GM12878 (cell line): ENCODE measurements at regions not wholly inside any gene's neighbourhood (a gene's known extent, or its start where the extent isn't known, plus 50 kb on each side); places are given as distances from the start of the nearest gene placed in this dataset.

Experiments
- ATAC-seq: fragments of 200-7000 bp; cut with Tn5 transposase; 3 replicates; pipeline ENCODE4 v1.9.1; 2020; ENCODE audit warnings: mild to moderate bottlenecking, moderate library complexity
- BruUV-seq: library from RNA; stranded (reverse); fragments of 400-500 nt; replicated peaks from 2 replicates; lab custom pipeline; 2021; lab: Mats Ljungman, UMichigan
- CTCF ChIA-PET: fragments of 300-600 bp; sonication (Branson Sonifier 250); formaldehyde crosslinking; extraction: SDS; loops from one replicate; lab custom pipeline; 2021; ENCODE audit warnings: inconsistent platforms; lab: Yijun Ruan, JAX
- POLR2A ChIA-PET: fragments of 350-600 bp; formaldehyde crosslinking; extraction: SDS; loops from one replicate; lab custom pipeline; 2021; ENCODE audit warnings: inconsistent platforms; lab: Charles Lee
- RAD21 ChIA-PET: fragments of 300-600 bp; sonication (Branson Sonifier 250); formaldehyde crosslinking; loops from one replicate; lab custom pipeline; 2023; ENCODE audit warnings: antibody characterized with exemption; ENCODE audit not compliant: unreplicated experiment; lab: Charles Lee
- SMC1A ChIA-PET: fragments of 300-600 bp; sonication (Branson Sonifier 250); formaldehyde crosslinking; loops from one replicate; lab custom pipeline; 2023; ENCODE audit not compliant: unreplicated experiment, uncharacterized antibody; lab: Charles Lee
- DNase-seq: peaks from one replicate; pipeline ENCODE4 v3.0.0-alpha.2; 2011; ENCODE audit warnings: low read depth, low spot score
- FAIRE-seq: peaks from 3 replicates; lab custom pipeline; 2011; peaks lifted over from hg19 to GRCh38; lab: Jason Lieb, UNC
- H2AFZ ChIP-seq: 2 replicates; pipeline ENCODE4 v1.6.0; 2011; ENCODE audit warnings: low read depth, low read length, control low read depth; ENCODE audit not compliant: control insufficient read depth
- H3K27ac ChIP-seq: 2 replicates; pipeline ENCODE4 v1.5.1; 2011; ENCODE audit warnings: control low read depth; ENCODE audit not compliant: control insufficient read depth, insufficient read depth
- H3K27me3 ChIP-seq, 2 experiments: replicated peaks in 1 of 2; 2 replicates each; pipeline versions ENCODE4 v1.6.0 to v1.6.1; 2011; ENCODE audit warnings: low read length in 1 of 2; ENCODE audit not compliant: control insufficient read depth in 2 of 2, insufficient read depth in 2 of 2
- H3K36me3 ChIP-seq, 2 experiments: 2 replicates each; pipeline ENCODE4 v1.5.1; 2011; ENCODE audit warnings: low read length in 1 of 2; ENCODE audit not compliant: control insufficient read depth in 2 of 2, insufficient read depth in 2 of 2
- H3K4me1 ChIP-seq: 2 replicates; pipeline ENCODE4 v1.6.1; 2011; ENCODE audit warnings: mild to moderate bottlenecking, low read length, moderate library complexity, mixed read lengths; ENCODE audit not compliant: control insufficient read depth, insufficient read depth
- H3K4me2 ChIP-seq: 2 replicates; pipeline ENCODE4 v1.6.0; 2011; ENCODE audit warnings: control low read depth; ENCODE audit not compliant: control insufficient read depth, insufficient read depth
- H3K4me3 ChIP-seq: fragments of 200-600 bp; sonication (generic); 2 replicates; pipeline ENCODE4 v1.5.1; 2016
- H3K79me2 ChIP-seq: 2 replicates; pipeline ENCODE4 v1.6.0; 2011; ENCODE audit warnings: low read length; ENCODE audit not compliant: control insufficient read depth, insufficient read depth
- H3K9ac ChIP-seq: 2 replicates; pipeline ENCODE4 v1.8.0; 2011; ENCODE audit warnings: low read length, control low read depth, mixed read lengths; ENCODE audit not compliant: control insufficient read depth, insufficient read depth
- H3K9me3 ChIP-seq: replicated peaks from 3 replicates; pipeline ENCODE4 v1.5.1; 2011; ENCODE audit warnings: mild to moderate bottlenecking, low read length; ENCODE audit not compliant: control insufficient read depth, insufficient read depth
- H4K20me1 ChIP-seq: 2 replicates; pipeline ENCODE4 v1.6.0; 2011; ENCODE audit not compliant: control insufficient read depth, insufficient read depth
- BHLHE40 ChIP-seq, 2 experiments: fragments of 450-650 bp in 1 of 2; IDR thresholded peaks; 2 replicates each; pipeline ENCODE4 v1.6.1; 2011 to 2017; ENCODE audit warnings: low read depth in 2 of 2, borderline replicate concordance in 1 of 2, improper control_type of control experiment in 1 of 2, low read length in 1 of 2, mild to moderate bottlenecking in 1 of 2
- CHD1 ChIP-seq: IDR thresholded peaks from 2 replicates; pipeline ENCODE4 v1.6.1; 2012; ENCODE audit warnings: low read depth, low read length, improper control_type of control experiment
- CHD4 ChIP-seq: fragments of 200-600 bp; sonication (generic); IDR thresholded peaks from 2 replicates; pipeline ENCODE4 v1.6.1; 2016; ENCODE audit warnings: mild to moderate bottlenecking
- EZH2 ChIP-seq: IDR thresholded peaks from 2 replicates; pipeline ENCODE4 v1.6.1; 2012; ENCODE audit warnings: low read depth, mild to moderate bottlenecking, control low read depth, inconsistent platforms, low read length, borderline replicate concordance; ENCODE audit not compliant: control insufficient read depth
- IRF4 ChIP-seq: IDR thresholded peaks from 2 replicates; pipeline ENCODE4 v1.6.1; 2011; ENCODE audit warnings: low read depth, low read length
- LARP7 ChIP-seq: fragments of 450-650 bp; IDR thresholded peaks from 2 replicates; pipeline ENCODE4 v1.6.1; 2017; ENCODE audit warnings: mild to moderate bottlenecking
- POU2F2 ChIP-seq: IDR thresholded peaks from 3 replicates; pipeline ENCODE4 v1.6.1; 2011; ENCODE audit warnings: low read depth, mild to moderate bottlenecking, low read length, borderline replicate concordance
- RB1 ChIP-seq: fragments of 450-650 bp; formaldehyde crosslinking; IDR thresholded peaks from 2 replicates; pipeline ENCODE4 v1.6.1; 2017; ENCODE audit warnings: mild to moderate bottlenecking, borderline replicate concordance
- RELA ChIP-seq: fragments of 450-650 bp; IDR thresholded peaks from 2 replicates; pipeline ENCODE4 v1.8.0; 2014; ENCODE audit warnings: borderline replicate concordance; ENCODE audit not compliant: partially characterized antibody
- SMAD5 ChIP-seq: IDR thresholded peaks from 2 replicates; pipeline ENCODE4 v1.6.1; 2016; ENCODE audit warnings: antibody characterized with exemption, low read depth
- TCF7 ChIP-seq: IDR thresholded peaks from 2 replicates; pipeline ENCODE4 v1.6.1; 2014; ENCODE audit warnings: antibody characterized with exemption, borderline replicate concordance
- YBX1 ChIP-seq: fragments of 450-650 bp; IDR thresholded peaks from 2 replicates; pipeline ENCODE4 v1.6.1; 2016; ENCODE audit warnings: antibody characterized with exemption
- WGBS: methylation state at CpG from one replicate; pipeline ENCODE4 v1.1.6; 2016; ENCODE audit warnings: low lambda C conversion rate; ENCODE audit not compliant: insufficient replicate concordance, insufficient coverage; ENCODE audit errors: missing lambda C conversion rate; 5-methylcytosine and 5-hydroxymethylcytosine counted together
- in situ Hi-C: fragments of 300-500 bp; cut with MboI; formaldehyde crosslinking; loops from 9 replicates; pipeline ENCODE4 v1.14.3; 2018; ENCODE audit warnings: mixed read lengths
- intact Hi-C: fragments of 100-400 bp; cut with micrococcal nuclease; formaldehyde crosslinking; loops from one replicate; pipeline ENCODE4 v1.14.2; 2022; ENCODE audit not compliant: unreplicated experiment
- TF ChIP-seq, protein P1 (sequence below): IDR thresholded peaks from 2 replicates; pipeline ENCODE4 v1.6.1; 2011; ENCODE audit warnings: borderline replicate concordance, low read depth, mild to moderate bottlenecking, moderate library complexity, mixed read lengths, low read length; ENCODE audit not compliant: insufficient read depth; ENCODE audit errors: extremely low read length
- TF ChIP-seq, protein P2 (sequence below): fragments of 450-650 bp; formaldehyde crosslinking; IDR thresholded peaks from 2 replicates; pipeline ENCODE4 v1.4.0; 2020; ENCODE audit warnings: mild to moderate bottlenecking, moderate library complexity

DNA sequence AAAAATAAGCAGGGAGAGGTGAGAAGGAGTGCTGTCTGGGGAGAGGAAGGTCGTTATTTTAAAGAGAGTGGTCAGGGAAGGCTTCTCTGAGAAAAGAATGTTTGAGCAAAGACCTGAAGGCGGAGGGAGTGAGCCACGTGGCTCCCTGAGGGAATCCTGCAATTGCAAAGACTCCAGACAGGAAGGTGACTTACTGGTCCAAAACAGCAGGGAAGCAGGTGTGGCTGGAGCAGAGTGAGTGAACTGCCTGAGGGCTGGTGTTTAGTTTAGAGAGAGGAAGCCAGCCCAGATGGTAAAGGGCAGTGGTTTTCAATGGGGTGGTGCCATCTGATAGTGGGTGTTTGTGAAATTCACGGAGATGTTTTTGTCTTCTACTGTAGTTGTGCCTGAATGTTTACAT, 58.8 kb upstream of the LTA4H start:
- H3K4me3 ChIP-seq = no peak overlapping the region
- RAD21 ChIA-PET = no interaction called here
- POLR2A ChIA-PET = no interaction called here
- in situ Hi-C loops = no loop called here
- H3K9me3 ChIP-seq = peaks cover 4% of the 10 kb centered on the region; the same call in 2 of the 3 replicates
- intact Hi-C loops = no loop called here
- H3K9ac ChIP-seq = no peak overlapping the region
- H3K4me1 ChIP-seq = no peaks in the 10 kb centered on the region
- DNase-seq (no peak), FAIRE-seq (no peak), ATAC-seq (no peak)
- WGBS = 15% methylated on average over 4 of the region's 4 CpGs
- no peaks in the 10 kb centered on the region for H4K20me1 ChIP-seq
- no TSS peak for BruUV-seq
- SMC1A ChIA-PET = no interaction called here
- no peaks in the 10 kb centered on the region; a peak in 1 of 4 replicates for H3K27me3 ChIP-seq
- H3K27ac ChIP-seq = no peak overlapping the region
- H3K4me2 ChIP-seq = no peak overlapping the region
- H3K36me3 ChIP-seq = no peaks in the 10 kb centered on the region
- no peak overlapping the region for H2AFZ ChIP-seq
- CTCF ChIA-PET = no interaction called here
- TF ChIP-seq RB1 (no peak), RELA (no peak), CHD1 (no peak)
- TF ChIP-seq, protein P1, sequence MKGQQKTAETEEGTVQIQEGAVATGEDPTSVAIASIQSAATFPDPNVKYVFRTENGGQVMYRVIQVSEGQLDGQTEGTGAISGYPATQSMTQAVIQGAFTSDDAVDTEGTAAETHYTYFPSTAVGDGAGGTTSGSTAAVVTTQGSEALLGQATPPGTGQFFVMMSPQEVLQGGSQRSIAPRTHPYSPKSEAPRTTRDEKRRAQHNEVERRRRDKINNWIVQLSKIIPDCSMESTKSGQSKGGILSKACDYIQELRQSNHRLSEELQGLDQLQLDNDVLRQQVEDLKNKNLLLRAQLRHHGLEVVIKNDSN = no peak
- H3K79me2 ChIP-seq = no peaks in the 10 kb centered on the region

DNA sequence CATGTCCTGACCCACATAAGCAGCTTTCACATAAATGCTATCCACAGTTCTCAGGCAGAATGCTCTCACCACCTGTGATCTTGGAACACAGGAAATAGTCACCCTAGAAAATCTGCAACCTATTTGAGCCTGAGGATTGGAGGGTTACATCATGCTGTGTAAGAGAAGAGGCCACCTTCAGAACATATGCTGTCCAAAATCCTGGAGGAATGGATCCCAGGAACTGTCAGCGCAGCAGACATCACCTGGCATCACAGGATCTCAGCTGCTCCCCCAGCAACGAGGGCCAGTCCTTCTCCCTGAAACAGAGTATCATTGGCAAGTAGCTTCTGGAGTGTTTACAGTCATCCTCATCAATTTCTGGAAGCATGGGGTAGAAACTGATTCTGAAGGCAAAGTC, 63.2 kb upstream of the LTA4H start:
- intact Hi-C loops = no loop called here
- ChIA-PET SMC1A (no interaction called here), CTCF (interaction anchor here (2.5 kb wide), 1 partner anchor 117 kb away, joined by 6 read pairs; no protein-coding TSS in a partner anchor), RAD21 (no interaction called here), POLR2A (no interaction called here)
- no peak overlapping the region for H2AFZ ChIP-seq
- no peak for ATAC-seq
- H3K36me3 ChIP-seq = no peaks in the 10 kb centered on the region
- BruUV-seq = no TSS peak
- H3K4me3 ChIP-seq = no peak overlapping the region
- H3K4me1 ChIP-seq = no peaks in the 10 kb centered on the region
- no peak for DNase-seq
- no peak for FAIRE-seq
- H3K27me3 ChIP-seq = no peaks in the 10 kb centered on the region; a peak in 1 of 4 replicates
- in situ Hi-C loops = no loop called here
- 95% methylated on average over 2 of the region's 2 CpGs for WGBS
- no peak overlapping the region for H3K4me2 ChIP-seq
- no peaks in the 10 kb centered on the region for H4K20me1 ChIP-seq
- H3K9me3 ChIP-seq = no peaks in the 10 kb centered on the region
- no peak overlapping the region for H3K9ac ChIP-seq
- no peak overlapping the region for H3K27ac ChIP-seq
- H3K79me2 ChIP-seq = no peaks in the 10 kb centered on the region
- TF ChIP-seq IRF4 = no peak
- no peak for TF ChIP-seq BHLHE40 (IDR thresholded peaks at IDR 0.05; ENCODE audit: borderline replicate concordance in 1 of 2, low read depth in 2 of 2, low read length in 1 of 2)
- TF ChIP-seq SMAD5 = no peak
- TF ChIP-seq EZH2 = no peak
- no peak for TF ChIP-seq POU2F2
- TF ChIP-seq, protein P2, sequence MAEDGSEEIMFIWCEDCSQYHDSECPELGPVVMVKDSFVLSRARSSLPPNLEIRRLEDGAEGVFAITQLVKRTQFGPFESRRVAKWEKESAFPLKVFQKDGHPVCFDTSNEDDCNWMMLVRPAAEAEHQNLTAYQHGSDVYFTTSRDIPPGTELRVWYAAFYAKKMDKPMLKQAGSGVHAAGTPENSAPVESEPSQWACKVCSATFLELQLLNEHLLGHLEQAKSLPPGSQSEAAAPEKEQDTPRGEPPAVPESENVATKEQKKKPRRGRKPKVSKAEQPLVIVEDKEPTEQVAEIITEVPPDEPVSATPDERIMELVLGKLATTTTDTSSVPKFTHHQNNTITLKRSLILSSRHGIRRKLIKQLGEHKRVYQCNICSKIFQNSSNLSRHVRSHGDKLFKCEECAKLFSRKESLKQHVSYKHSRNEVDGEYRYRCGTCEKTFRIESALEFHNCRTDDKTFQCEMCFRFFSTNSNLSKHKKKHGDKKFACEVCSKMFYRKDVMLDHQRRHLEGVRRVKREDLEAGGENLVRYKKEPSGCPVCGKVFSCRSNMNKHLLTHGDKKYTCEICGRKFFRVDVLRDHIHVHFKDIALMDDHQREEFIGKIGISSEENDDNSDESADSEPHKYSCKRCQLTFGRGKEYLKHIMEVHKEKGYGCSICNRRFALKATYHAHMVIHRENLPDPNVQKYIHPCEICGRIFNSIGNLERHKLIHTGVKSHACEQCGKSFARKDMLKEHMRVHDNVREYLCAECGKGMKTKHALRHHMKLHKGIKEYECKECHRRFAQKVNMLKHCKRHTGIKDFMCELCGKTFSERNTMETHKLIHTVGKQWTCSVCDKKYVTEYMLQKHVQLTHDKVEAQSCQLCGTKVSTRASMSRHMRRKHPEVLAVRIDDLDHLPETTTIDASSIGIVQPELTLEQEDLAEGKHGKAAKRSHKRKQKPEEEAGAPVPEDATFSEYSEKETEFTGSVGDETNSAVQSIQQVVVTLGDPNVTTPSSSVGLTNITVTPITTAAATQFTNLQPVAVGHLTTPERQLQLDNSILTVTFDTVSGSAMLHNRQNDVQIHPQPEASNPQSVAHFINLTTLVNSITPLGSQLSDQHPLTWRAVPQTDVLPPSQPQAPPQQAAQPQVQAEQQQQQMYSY (CRISPR knock-in tag) = no peak
- TF ChIP-seq YBX1 = no peak
- no peak for TF ChIP-seq TCF7
- TF ChIP-seq CHD4 = no peak
- no peak for TF ChIP-seq LARP7
